Gastroesophageal sphincter (tissue), 4 donors: ENCODE measurements at regions not wholly inside any gene's neighbourhood (a gene's known extent, or its start where the extent isn't known, plus 50 kb on each side); places are given as distances from the start of the nearest gene placed in this dataset.
"Not testable (repeated sequence)": the region's sequence is repeated elsewhere in the genome, so short reads cannot be mapped to it uniquely, and the experiment has no call there.

Experiments
- ATAC-seq: fragments of 150-250 bp; one replicate; pipeline ENCODE4 v1.9.1; 2016; ENCODE audit warnings: mild to moderate bottlenecking, moderate library complexity
- H3K27ac ChIP-seq, 4 donors: fragments of 200-600 bp; sonication (generic) in 3 of 4; 1 replicate in 3 of 4; 2 replicates in 1 of 4; pipeline ENCODE4 v1.5.1; 2016 to 2019
- H3K27me3 ChIP-seq: fragments of 200-600 bp; sonication (generic); one replicate; pipeline ENCODE4 v1.5.1; 2019
- H3K36me3 ChIP-seq, 2 donors: fragments of 200-600 bp; sonication (generic); one replicate each; pipeline ENCODE4 v1.5.1; 2019; ENCODE audit warnings: control low read depth in 1 of 2
- H3K4me1 ChIP-seq, 3 donors: fragments of 200-600 bp; sonication (generic); 1 replicate in 2 of 3; 2 replicates in 1 of 3; pipeline ENCODE4 v1.5.1; 2016 to 2019; ENCODE audit warnings: control low read depth in 2 of 3
- H3K4me3 ChIP-seq, 2 donors: fragments of 200-600 bp; sonication (generic); one replicate each; pipeline ENCODE4 v1.5.1; 2019; ENCODE audit warnings: mild to moderate bottlenecking in 1 of 2, moderate library complexity in 1 of 2
- H3K9me3 ChIP-seq, 3 donors: fragments of 200-600 bp; sonication (generic); one replicate each; pipeline ENCODE4 v1.5.1; 2017 to 2019; ENCODE audit warnings: control low read depth in 2 of 3
- CTCF ChIP-seq, 4 experiments: fragments of 200-600 bp in 2 of 4; fragments of 450-650 bp in 2 of 4; sonication (generic) in 1 of 4; IDR thresholded peaks; one replicate each; pipeline ENCODE4 v1.5.1; 2017 to 2019; ENCODE audit warnings: antibody characterized with exemption in 4 of 4, mild to moderate bottlenecking in 2 of 4, moderate library complexity in 2 of 4
- EP300 ChIP-seq: sonication (generic); formaldehyde crosslinking; IDR thresholded peaks from one replicate; pipeline ENCODE4 v1.6.1; 2017; ENCODE audit warnings: antibody characterized with exemption, mild to moderate bottlenecking
- POLR2A ChIP-seq, 2 donors: fragments of 450-650 bp; IDR thresholded peaks; one replicate each; pipeline ENCODE4 v1.6.1; 2017; ENCODE audit warnings: antibody characterized with exemption in 2 of 2, mild to moderate bottlenecking in 2 of 2, moderate library complexity in 1 of 2
- POLR2AphosphoS5 ChIP-seq: sonication (generic); formaldehyde crosslinking; IDR thresholded peaks from one replicate; pipeline ENCODE4 v1.6.1; 2017; ENCODE audit warnings: antibody characterized with exemption
- WGBS, 2 donors: methylation state at CpG; one replicate each; pipeline ENCODE4 v1.1.5; 2018; ENCODE audit warnings: low coverage in 1 of 2; 5-methylcytosine and 5-hydroxymethylcytosine counted together

DNA sequence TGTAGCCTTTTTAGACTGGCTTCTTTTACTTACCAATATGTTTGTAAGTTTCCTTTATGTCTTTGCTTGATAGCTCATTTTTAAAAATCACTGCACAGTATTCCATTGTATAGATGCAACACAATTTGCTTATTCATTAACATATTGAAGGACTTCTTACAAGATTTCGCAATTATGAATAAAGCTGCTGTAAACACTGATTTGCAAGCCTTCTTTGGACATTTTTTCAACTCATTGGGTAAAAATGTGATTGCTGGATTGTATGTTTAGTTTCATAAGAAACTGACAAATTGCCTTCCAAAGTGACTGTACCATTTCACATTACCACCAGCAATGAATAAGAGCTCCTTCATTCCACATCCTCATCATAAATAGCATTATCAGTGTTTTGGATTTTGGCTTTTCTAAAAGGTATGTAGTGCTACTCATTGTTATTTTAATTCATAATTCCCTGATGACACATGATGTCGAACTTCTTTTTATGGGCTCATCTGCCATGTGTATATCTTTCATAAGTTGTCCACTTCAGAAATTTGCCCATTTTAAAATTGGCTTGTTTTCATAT, 80.7 kb downstream of the TFAP2B start:
- no peaks in the 10 kb centered on the region for H3K9me3 ChIP-seq
- WGBS, 2 donors: 75 to 77% methylated on average over 2 of the region's 2 CpGs
- ATAC-seq: no peak
- H3K4me3 ChIP-seq: no peak overlapping the region
- no peaks in the 10 kb centered on the region for H3K4me1 ChIP-seq
- H3K27ac ChIP-seq: no peak overlapping the region
- H3K36me3 ChIP-seq: no peaks in the 10 kb centered on the region
- no peak for TF ChIP-seq CTCF (IDR thresholded peaks at IDR 0.05)
- TF ChIP-seq POLR2A (IDR thresholded peaks at IDR 0.05): no peak
- TF ChIP-seq POLR2AphosphoS5: no peak
- no peaks in the 10 kb centered on the region for H3K27me3 ChIP-seq

GRCh38 chr6:50902260-50902659, 83.6 kb downstream of the TFAP2B start:
- no peak for TF ChIP-seq CTCF (IDR thresholded peaks at IDR 0.05)
- no peak for TF ChIP-seq POLR2AphosphoS5
- no peak for TF ChIP-seq POLR2A (IDR thresholded peaks at IDR 0.05)
- TF ChIP-seq EP300: no peak
- Histone ChIP-seq H3K27ac (no peak overlapping the region), H3K4me3 (no peak overlapping the region), H3K4me1 (no peaks in the 10 kb centered on the region), H3K36me3 (no peaks in the 10 kb centered on the region), H3K9me3 (no peaks in the 10 kb centered on the region), H3K27me3 (no peaks in the 10 kb centered on the region)
- ATAC-seq: no peak

- H3K9me3 ChIP-seq: no peaks in the 10 kb centered on the region
- no peak for ATAC-seq
- TF ChIP-seq EP300: no peak
- no peak for TF ChIP-seq CTCF (IDR thresholded peaks at IDR 0.05)
- no peak for TF ChIP-seq POLR2AphosphoS5
- TF ChIP-seq POLR2A (IDR thresholded peaks at IDR 0.05): no peak
- no peak overlapping the region for H3K4me3 ChIP-seq
- WGBS, 2 donors: 48 to 71% methylated on average over 4 to 5 of the region's 5 CpGs
- H3K4me1 ChIP-seq: no peaks in the 10 kb centered on the region
- H3K27me3 ChIP-seq: no peaks in the 10 kb centered on the region
- no peaks in the 10 kb centered on the region for H3K36me3 ChIP-seq
- H3K27ac ChIP-seq: no peak overlapping the region
Observed at GRCh38 chr6:50905297-50905696, 86.6 kb downstream of the TFAP2B start.

DNA sequence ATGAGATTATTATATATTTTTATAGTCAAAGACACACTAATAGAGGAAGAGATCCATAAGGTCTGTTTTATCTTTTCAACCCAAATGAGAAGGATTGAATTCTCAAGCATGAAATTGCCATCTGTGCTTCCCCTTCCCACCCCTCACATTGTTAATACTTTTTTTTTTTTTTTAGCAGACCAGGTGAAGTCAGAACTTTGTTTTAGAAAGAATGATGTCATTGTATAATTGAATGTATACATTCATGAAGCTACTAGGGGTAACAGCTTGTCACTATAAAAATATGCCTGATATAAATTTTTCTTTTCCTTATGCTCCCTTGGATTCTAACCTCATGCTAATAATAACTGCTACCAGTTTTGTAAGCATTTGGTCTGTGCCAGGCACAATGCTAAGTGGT, 88.9 kb downstream of the TFAP2B start:
- Histone ChIP-seq H3K9me3 (no peaks in the 10 kb centered on the region), H3K4me3 (no peak overlapping the region), H3K36me3 (no peaks in the 10 kb centered on the region), H3K4me1 (no peaks in the 10 kb centered on the region), H3K27ac (no peak overlapping the region), H3K27me3 (no peaks in the 10 kb centered on the region)
- TF ChIP-seq POLR2AphosphoS5 (no peak), CTCF (IDR thresholded peaks at IDR 0.05) (no peak), EP300 (no peak), POLR2A (IDR thresholded peaks at IDR 0.05) (no peak)
- ATAC-seq: no peak

GRCh38 chr6:50913105-50913770, 94.6 kb downstream of the TFAP2B start:
- no peak for TF ChIP-seq POLR2AphosphoS5
- TF ChIP-seq CTCF (IDR thresholded peaks at IDR 0.05): no peak
- TF ChIP-seq POLR2A (IDR thresholded peaks at IDR 0.05): no peak
- no peak for TF ChIP-seq EP300
- ATAC-seq: no peak
- WGBS, 2 donors: 96 to 97% methylated on average over 19 to 20 of the region's 20 CpGs
- Histone ChIP-seq H3K27me3 (no peaks in the 10 kb centered on the region), H3K4me3 (no peak overlapping the region), H3K4me1 (no peaks in the 10 kb centered on the region), H3K36me3 (no peaks in the 10 kb centered on the region), H3K9me3 (peaks cover 0 to 19% (median 0%) of the 10 kb centered on the region in 3 donors), H3K27ac (no peak overlapping the region)

DNA sequence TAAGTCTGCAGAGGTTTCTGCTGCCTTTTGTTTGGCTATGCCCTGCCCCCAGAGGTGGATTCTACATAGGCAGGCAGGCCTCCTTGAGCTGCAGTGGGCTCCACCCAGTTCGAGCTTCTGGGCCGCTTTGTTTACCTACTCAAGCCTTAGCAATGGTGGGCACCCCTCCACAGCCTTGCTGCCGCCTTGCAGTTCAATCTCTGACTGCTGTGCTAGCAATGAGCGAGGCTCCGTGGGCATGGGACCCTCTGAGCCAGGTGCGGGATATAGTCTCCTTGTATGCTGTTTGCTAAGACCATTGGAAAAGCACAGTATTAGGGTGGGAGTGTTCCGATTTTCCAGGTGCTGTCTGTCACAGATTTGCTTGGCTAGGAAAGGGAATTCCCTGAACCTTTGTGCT, 102.7 kb downstream of the TFAP2B start:
- not testable (repeated sequence) for ATAC-seq, H3K27me3 ChIP-seq, H3K4me1 ChIP-seq, H3K4me3 ChIP-seq, H3K27ac ChIP-seq, H3K36me3 ChIP-seq
- no CpG with 5 or more reads among the region's 7 CpGs for WGBS, 2 donors
- peaks cover 0 to 23% (median 0%) of the 10 kb centered on the region in 3 donors for H3K9me3 ChIP-seq
